RCC 7860 (cell line): ENCODE measurements at regions not wholly inside any gene's neighbourhood (a gene's known extent, or its start where the extent isn't known, plus 50 kb on each side); places are given as distances from the start of the nearest gene placed in this dataset.
"Not testable (repeated sequence)": the region's sequence is repeated elsewhere in the genome, so short reads cannot be mapped to it uniquely, and the experiment has no call there.

Experiments
- DNase-seq: peaks from one replicate; pipeline ENCODE4 v3.0.0-alpha.2; 2015; ENCODE audit warnings: low spot score
- FAIRE-seq: peaks from 2 replicates; lab custom pipeline; 2012; peaks lifted over from hg19 to GRCh38; lab: Jason Lieb, UNC

DNA sequence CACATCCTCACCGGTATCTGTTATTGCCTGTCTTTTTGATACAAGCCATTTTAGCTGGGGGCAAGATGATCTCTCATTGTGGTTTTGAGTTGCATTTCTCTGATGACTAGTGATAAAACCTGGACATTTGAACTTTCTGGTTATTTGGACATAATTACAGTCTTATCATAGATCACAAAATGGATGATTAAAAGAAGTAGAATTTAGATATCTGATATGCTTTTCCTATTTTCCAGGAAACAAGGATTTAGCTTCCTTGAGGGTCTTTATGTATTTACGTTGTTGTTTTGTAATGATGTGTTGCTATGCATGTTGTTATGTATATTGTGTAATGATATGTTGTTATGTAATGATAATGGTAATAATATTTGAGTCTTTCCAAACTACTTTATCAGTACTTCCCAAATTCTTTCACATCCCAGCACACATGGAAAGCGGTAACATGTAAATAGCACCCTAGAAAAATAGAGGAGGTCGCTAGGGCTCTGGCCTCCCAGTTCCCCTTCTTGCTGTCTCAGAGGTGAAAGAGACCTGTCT, 53.8 kb downstream of the GJD2 start:
- DNase-seq (no peak), FAIRE-seq (no peak)

DNA sequence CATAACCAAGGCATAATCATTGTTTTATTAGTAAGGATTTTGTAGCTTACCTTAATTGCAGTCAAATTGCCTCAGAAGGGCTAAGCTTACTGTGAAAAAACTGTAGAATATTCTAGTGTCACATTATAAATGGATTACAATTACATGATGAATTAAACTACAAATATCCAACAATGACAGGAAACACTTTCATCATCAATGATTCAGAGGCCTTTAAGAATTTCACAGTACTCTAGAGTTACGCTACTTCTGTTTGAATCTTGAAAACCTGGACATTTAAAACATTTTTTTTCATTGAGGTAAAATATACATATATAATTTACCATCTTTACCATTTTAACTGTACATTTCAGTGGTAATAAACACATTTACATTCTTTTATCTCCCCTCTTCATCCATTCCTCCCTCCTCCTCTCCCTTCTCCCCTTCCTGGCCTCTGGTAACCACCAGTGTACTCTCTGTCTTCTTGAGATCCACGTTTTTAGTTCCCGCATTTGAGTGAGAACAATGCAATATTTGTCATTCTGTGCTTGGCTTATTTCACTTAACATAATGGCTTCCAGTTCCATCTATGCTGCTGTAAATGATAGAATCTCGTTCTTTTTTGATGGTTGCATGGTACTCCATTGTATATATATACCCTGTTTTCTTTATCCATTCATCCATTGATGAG, 54.7 kb downstream of the GJD2 start:
- DNase-seq (no peak), FAIRE-seq (no peak)

DNA sequence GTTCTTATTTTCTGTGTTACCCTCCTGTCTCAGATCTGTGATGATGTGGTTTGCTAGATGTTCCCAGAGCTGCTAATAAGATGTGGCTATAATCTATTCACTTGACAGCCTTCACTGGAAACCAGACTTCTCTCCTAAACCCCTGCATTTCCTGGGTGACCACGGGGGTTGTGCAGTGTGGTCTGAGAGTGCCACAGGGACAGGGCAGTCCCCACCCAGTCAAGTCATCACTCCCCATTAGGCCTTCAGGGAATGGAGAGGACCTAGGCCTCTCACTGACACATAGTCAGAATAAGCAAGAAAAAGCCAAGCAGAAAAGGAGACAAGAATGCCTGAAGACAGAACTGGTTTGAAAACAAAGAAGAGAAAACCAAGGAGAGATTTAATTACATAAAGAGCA, 58.3 kb downstream of the GJD2 start:
- DNase-seq (no peak), FAIRE-seq (no peak)

DNA sequence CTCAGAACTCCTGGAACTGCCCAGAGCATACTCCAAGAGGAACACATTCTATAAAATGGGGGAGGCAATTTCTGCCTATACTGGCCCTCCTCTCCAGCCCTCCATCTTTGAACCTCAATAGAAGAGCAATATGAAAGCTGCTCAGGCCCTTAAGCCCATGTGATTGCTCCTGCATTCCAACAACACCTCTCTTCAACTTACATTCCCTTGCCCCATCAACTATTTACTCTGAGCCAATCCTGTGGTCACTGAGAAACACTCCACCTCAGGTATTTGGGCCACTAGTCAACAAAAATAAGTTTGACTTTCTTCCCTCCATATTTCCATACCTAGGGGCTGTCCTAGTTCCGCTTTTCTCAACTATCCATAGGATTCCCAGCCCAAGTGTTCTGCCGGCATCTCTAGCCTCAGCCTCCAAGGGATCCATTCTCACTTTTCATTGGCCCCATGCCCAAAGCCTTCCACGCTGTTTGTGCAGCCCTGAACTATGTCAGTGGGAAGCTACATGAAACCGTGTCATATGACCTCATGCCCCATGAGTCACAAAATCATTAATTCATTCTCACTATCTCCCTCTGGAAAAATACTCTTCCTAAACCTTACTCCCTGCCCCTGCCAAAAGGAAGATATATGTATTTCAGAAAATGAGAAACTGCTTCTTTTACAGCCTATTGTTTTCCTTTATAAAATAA, 61.6 kb downstream of the GJD2 start:
- FAIRE-seq (no peak), DNase-seq (no peak)

DNA sequence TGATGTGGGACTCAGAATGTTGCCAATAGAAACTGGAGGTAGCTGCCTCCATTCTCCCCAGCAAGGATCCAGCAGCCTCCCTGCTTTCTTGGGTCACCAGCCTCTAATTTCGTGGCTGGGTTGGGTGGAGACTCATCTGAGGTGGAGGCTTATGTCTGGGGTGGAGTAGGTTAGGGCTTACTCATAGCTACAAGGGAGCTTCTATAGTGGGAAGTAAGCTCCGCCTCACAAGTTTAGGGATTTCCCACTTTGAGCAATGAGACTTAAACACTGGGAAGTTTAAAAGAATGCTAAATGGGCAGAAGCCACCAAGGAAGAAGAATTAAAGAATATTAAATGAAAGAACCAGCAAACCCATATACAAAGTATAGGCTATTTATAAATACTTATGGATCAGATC, 63.8 kb downstream of the GJD2 start:
- FAIRE-seq (no peak), DNase-seq (no peak)

DNA sequence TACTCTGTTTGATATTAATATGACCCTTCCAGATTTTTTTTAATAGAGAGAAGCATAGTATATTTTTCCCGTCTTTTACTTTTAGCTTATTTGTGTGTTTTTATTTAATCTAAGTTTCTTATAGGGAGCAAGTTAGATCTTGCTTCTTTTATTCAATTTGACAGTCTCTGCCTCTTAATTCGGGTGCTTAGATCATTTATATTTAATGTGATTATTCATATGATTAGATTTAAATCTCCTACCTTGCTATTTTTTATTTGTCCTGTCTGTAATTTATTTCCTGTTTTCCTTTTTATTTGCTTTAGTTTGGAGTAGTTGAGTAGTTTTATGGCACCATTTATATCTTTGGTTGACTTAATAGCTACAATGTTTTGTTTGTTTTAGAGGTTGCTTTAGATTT, 66.1 kb downstream of the GJD2 start:
- FAIRE-seq = no peak

DNA sequence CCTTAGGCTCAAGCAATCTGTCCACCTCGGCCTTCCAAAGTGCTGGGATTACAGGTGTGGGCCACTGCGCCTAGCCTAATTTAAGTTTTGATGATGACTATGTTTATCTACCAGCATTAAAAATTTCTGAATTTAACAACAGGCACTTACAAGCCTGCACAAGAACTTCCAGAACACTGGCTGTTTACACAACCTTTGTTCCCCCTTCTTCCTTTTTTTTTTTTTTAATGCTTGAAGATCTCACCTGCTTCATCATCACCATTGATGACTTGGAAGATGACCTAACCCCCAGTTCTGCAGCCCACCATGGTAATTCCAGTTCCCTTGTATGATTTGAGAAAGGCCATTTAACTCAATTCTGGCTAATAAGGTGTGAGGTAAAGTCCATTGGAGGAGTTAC, 70.4 kb downstream of the GJD2 start:
- DNase-seq = no peak
- FAIRE-seq = no peak

More for the DNA sequence above, 66.1 kb downstream of the GJD2 start:
- no peak for DNase-seq

DNA sequence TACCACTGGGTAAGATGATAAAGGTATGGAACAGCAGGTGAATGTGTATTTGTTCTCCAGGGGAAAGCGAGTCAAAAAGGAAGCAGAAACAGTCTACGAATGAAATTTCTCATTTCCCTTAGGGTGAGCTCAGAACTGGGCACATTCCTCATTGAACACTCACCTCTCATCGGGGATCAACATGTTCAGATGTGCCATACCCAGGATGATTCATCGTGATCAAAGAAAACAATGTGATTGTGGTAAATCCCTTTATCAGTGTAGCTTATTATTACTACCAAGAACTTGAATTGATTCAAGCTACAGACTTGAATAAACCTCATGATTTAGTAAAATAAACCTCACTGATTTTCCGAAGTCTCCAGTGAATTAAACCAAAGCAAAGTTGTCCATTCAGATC, 72.1 kb downstream of the GJD2 start:
- DNase-seq (peak; percentile 6), FAIRE-seq (no peak)

DNA sequence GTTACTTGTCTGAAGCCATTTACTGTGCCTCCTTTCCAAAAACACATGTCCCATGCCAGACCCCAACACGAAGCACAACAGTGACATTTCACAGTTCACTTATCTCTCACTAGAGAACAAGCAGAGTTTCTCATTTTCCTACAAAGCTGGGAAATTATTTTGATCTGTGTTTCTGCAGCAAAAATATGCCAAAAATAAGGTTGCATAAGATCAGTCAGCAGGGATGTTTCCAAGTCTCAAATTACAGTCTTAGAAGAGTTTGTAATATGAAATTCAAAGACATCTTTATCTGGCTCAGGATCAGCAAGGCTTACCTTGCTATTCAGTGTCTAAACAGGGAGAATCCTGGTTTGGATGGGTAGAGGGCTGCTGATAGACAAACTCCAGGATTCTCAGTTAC, 75.5 kb downstream of the GJD2 start:
- DNase-seq (no peak), FAIRE-seq (no peak)

DNA sequence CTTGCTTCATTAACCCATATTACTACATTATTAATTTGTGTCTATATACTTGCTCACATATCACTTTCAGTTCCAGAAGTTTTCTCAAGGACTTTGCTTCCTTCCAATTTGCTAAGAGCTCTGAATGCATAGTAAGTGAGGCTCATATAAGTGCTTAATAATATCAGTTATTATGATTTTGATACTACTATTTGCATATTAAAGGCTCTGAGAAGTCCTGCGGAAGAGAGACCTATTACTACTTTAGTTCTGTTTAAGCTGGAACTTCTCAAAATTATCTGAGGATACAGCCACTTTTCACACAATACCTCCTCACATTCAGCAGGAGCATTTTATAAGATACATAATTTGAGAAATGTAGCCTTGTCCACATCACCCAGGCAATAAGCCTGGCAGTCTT, 81.6 kb downstream of the GJD2 start:
- no peak for FAIRE-seq
- no peak for DNase-seq

DNA sequence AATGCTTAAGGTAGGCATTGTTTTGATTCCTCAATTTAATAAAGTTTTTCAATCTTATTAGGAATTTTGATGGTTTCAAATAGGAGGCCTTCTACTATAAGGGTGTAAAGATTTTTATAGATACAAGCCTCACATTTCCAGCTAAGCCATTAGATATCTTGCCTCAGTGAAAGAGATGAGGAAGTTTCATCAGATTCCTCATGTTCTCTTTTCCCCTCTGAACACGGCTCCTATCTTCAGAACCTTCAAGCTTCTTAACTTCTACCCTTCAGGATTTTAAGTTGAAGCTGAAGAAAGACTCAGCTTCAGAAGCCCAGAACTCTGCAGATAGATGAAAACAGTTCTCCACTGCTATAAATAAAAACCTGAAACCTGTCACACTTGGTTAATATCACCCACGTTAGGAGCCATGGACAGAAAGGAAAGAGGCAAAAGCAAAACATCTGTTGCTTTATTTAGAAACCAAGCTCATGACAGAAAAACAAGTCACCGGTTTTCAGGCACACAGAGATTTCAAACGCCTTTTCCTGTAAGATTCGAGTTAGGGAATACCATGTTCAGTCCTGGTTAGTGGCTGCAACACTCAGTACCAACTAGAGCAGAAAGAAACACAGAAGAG, 82.2 kb upstream of the GOLGA8B start:
- DNase-seq (no peak), FAIRE-seq (no peak)

DNA sequence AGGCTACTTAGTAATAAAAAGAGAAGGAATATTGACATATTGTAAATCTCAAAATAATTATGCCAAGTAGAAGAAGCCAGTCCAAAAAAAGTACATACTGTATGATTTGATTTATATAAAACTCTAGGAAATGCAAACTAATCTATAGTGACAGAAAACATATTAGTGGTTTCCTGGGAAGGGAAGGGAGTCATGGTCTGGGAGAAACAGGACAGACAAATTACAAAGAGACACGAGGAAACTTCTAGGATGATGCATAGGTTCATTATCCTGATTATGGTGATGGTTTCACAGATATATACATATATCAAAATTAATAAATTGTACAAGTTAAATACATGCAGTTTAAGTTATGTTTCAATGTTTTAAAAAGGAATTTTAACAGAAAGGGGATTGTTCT, 81.0 kb upstream of the GOLGA8B start:
- DNase-seq (no peak), FAIRE-seq (no peak)

DNA sequence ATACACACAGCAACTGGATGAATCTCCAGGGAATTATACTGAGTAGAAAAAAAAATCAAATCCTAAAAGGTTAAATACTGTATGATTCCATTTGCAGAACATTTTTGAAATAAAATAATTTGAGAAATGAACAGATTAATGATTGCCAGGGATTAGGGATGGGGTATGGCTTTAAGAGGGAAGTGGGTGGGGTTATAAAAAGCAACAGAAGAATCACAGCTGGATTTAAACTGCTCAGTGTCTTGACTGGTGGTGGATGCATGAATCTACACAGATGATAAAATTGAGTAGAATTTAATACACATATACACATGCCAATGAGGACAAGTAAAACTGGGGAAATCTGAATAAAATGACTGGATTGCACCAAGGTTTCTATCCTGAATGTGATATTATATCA, 79.7 kb upstream of the GOLGA8B start:
- DNase-seq = no peak
- no peak for FAIRE-seq

DNA sequence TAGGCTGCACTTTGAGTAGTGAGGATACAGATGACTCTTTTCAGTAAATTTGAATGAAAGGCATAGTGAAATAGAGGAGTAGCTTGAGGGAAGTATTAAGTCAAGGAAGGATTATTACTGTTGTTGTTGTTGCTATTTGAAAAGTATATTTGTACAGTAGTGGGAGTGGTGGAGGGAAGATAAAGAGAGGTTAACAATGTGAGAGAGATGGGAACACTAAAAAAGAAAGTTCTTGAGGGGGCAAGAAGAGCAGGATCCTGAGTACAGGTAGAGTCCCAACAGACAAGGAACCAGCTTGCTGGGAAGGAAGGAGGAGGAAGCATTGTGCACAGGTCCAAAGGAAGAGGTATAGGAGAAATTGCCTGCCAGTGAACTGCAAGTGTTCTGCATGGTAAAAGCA, 75.6 kb upstream of the GOLGA8B start:
- no peak for FAIRE-seq

DNA sequence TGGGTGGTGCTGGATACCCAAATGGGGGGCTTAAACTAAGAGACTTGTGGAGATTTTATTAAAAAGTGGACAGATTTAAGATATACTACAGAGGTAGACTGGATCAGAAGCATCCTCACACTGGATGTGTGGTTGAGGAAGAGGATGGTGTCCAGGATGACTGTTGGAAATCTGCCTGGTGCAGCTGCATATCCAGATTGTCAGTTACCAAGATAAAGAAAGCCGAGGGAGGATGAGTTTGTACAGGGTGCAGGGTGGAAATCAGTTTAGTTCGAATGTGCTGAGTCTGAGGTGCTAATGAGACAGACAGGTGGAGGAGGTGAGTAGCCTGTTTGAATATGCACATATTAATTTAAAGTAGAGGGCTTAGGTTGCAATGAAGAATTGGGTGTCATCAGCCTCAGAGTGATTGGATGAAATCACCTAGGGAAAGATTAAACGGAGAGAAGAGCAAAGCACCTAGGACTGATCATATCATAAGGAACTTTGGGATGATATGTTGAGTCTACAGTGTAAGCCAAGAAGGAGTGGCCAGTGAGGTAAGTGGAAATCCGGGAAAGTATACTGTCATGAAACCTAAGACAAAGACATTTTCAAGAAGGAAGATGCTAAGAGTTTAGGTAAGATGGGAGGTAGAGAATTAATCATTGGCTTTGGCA, 74.1 kb upstream of the GOLGA8B start:
- DNase-seq (no peak), FAIRE-seq (no peak)

More for the DNA sequence above, 75.6 kb upstream of the GOLGA8B start:
- no peak for DNase-seq

DNA sequence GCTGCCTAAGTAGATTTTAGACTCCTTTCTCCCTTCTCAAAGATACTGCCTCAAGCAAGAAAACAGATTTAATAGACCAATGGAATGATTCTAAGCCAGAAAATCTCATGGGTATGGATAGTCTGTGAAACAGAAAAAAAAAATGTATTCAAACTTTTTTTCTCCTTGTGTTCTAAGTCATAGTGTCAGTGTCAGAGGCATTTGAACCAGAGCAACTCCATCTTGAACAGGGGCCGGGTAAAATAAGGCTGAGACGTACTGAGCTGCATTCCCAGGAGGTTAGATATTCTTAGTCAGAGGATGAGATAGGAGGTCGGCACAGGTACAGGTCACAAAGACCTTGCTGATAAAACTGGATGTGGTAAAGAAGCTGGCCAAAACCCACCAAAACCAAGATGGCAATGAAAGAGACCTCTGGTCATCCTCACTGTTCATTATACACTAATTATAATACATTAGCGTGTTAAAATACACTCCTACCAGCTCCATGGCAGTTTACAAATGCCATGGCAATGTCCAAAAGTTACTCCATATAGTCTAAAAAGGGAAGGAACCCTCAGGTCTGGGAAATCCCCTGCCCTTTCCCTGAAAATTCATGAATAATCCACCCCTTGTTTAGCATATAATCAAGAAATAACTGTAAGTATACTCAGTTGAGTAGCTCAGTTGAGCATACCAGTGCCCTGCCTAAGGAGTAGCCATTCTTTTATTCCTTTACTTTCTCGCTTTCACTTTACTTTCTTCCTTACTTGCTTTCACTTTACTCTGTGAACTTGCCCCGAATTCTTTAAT, 72.8 kb upstream of the GOLGA8B start:
- FAIRE-seq = no peak

DNA sequence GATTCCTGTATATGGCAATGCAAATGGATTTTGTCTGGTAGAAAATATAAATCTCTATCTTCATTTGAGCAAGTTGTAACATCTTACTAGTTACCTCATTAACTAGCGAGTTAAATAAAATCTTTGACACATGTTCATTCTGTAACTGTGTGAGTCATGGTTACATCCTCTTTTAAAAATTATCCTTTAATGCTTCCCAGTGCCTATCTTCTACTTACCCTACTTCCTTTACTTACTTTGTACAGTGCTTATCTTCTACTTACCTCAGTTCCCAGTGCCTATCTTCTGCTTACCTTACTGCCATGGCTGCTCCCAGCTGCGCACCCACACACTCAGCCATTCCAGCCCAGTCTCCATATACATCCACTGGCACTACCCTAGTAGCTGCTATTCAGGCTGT, 71.9 kb upstream of the GOLGA8B start:
- no peak for DNase-seq
- FAIRE-seq = no peak

More for the DNA sequence above, 72.8 kb upstream of the GOLGA8B start:
- no peak for DNase-seq

DNA sequence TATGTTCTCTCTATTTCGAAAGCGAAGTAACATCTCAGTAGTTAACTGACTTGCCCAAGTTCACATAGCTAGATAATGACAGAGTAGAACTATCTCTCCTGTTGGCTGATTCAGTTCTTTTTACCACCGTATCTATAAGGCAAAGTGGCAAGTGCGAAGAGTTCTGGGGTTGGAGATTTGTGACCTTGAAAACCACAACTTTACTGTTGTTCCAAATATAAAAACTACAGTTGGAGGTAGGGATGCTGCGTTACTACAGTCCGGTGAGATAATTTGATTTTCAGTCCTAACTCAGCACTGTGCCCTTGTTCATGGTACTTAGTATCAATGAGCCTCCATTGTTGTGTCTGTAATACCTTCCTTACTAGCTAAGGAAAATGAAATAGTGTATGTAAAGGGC, 71.2 kb upstream of the GOLGA8B start:
- DNase-seq (no peak), FAIRE-seq (no peak)

DNA sequence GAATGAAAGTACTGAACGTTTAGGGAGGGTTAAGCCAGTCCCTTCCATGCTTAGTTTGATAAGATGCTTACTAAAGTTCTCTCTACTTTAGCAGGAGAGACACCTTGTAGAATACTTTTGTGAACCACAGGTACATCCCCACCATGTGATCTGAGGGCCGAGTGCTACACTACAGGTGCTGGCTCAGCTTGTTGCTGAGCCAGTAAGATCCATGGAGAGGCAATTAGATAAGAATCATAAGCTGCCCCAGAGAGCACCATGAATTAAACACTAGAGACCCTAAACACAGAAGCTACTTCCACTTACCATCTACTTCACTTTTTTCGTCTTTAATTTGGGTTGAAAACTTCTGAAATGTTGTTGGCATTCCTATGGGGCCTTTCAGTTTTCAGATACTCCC, 70.5 kb upstream of the GOLGA8B start:
- DNase-seq (no peak), FAIRE-seq (no peak)

DNA sequence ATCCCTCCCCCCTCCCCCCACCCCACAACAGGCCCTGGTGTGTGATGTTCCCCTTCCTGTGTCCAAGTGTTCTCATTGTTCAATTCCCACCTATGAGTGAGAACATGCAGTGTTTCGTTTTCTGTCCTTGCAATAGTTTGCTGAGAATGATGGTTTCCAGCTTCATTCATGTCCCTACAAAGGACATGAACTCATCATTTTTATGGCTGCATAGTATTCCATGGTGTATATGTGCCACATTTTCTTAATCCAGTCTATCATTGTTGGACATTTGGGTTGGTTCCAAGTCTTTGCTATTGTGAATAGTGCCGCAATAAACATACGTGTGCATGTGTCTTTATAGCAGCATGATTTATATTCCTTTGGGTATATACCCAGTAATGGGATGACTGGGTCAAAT, 69.9 kb upstream of the GOLGA8B start:
- not testable (repeated sequence) for FAIRE-seq, DNase-seq

DNA sequence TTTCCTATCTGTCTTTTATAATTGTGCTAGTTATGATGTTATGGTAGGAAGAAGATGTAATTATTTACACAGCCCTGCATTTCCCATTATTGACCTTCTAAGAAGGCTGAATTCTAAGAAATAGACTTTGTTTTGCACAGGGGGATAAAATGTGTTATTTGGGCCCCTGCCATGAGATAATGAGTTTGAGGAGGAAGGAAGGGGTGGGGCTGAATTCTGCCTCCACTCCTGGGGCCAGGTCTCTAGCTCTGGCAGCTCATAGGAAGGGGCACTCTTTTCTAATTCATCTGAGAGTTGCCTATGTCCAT, 69.2 kb upstream of the GOLGA8B start:
- DNase-seq (no peak), FAIRE-seq (no peak)
